Activated T-cell treated with anti-CD3 and anti-CD28 coated beads, Interleukin-2, amount 50 U/mL, for 72 hours (primary cell): ENCODE measurements at regions not wholly inside any gene's neighbourhood (a gene's known extent, or its start where the extent isn't known, plus 50 kb on each side); places are given as distances from the start of the nearest gene placed in this dataset.
"Not testable (repeated sequence)": the region's sequence is repeated elsewhere in the genome, so short reads cannot be mapped to it uniquely, and the experiment has no call there.

Source experiments
- ATAC-seq, 2 donors: fragments of 150-1000 bp; cut with Tn5 transposase; replicated peaks in 1 of 2; 2 replicates each; pipeline ENCODE4 v1.10.0; 2021; ENCODE audit warnings: moderate library complexity in 2 of 2, mild to moderate bottlenecking in 1 of 2
- DNase-seq, 2 donors: peaks; one replicate each; pipeline ENCODE4 v3.0.0; 2021 to 2022; ENCODE audit warnings: mixed read lengths in 1 of 2
- H3K27ac Mint-ChIP-seq: one replicate; pipeline ENCODE4 v1.8.0; 2022; ENCODE audit warnings: mild to moderate bottlenecking, moderate library complexity, mixed read lengths
- H3K27me3 Mint-ChIP-seq: one replicate; pipeline ENCODE4 v1.8.0; 2022; ENCODE audit warnings: low read depth, mixed read lengths
- H3K36me3 Mint-ChIP-seq, 2 donors: one replicate each; pipeline ENCODE4 v1.8.0; 2022; ENCODE audit warnings: mixed read lengths in 2 of 2, mild to moderate bottlenecking in 1 of 2; ENCODE audit not compliant: insufficient read depth in 2 of 2
- H3K4me1 Mint-ChIP-seq: one replicate; pipeline ENCODE4 v1.8.0; 2022; ENCODE audit warnings: low read depth, mixed read lengths
- H3K4me3 Mint-ChIP-seq, 2 donors: one replicate each; pipeline ENCODE4 v1.8.0; 2022; ENCODE audit warnings: mild to moderate bottlenecking in 2 of 2, mixed read lengths in 2 of 2, moderate library complexity in 2 of 2
- H3K9me3 Mint-ChIP-seq, 2 donors: one replicate each; pipeline ENCODE4 v1.8.0; 2022; ENCODE audit warnings: mixed read lengths in 2 of 2

GRCh38 chr17:22161376-22161775 is 469.1 kb downstream of the KCNJ18 start:
- DNase-seq, result no peak
- H3K36me3 Mint-ChIP-seq, result peaks cover 0 to 1% of the 10 kb centered on the region in 2 donors
- H3K27ac Mint-ChIP-seq, result no peak overlapping the region
- no peak for ATAC-seq
- H3K9me3 Mint-ChIP-seq, result peaks cover 0 to 4% of the 10 kb centered on the region in 2 donors
- H3K4me3 Mint-ChIP-seq, result no peak overlapping the region
- H3K27me3 Mint-ChIP-seq, result no peaks in the 10 kb centered on the region
- no peaks in the 10 kb centered on the region for H3K4me1 Mint-ChIP-seq

DNA sequence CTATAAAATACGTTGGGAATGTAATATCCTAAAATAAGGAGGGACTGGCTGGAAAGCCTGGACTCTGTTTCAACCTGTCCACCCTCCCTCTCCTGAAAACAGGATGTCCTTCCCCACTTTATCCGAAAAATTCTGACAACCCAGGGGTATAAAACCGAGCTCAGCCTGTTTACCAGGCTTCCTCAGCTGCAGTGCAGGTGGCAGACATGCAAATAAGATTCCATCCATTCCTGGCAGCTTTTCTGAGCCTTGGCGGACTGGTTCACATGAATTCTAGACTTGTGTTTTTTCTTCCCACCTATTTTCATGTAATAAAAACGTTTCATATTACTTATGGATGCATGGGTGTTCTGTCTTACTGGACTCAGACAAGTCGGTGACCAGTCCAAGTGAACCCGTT is 479.3 kb downstream of the KCNJ18 start:
- Mint-ChIP-seq H3K9me3 (peaks cover 12 to 14% of the 10 kb centered on the region in 2 donors), H3K27me3 (no peaks in the 10 kb centered on the region), H3K4me3 (no peak overlapping the region)

DNA sequence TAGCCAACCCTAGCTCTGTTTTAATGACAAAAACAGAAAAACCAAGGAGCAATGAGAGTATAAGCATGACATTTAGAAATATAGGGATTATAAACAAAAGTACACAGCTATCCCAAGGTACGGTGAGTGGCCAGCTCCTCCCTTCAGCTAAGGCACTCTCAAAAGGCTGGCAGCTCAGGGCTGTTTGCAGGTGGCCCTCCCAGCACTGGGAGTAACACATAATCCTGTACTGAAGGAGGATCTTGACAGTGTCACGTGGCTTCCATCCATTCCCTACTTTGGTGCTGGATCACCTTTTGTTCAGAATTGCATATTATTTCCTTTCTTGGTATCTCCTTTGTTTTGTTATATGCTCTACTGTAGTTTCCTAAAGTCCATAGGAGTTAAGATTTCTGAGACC is 500.8 kb downstream of the KCNJ18 start:
- H3K4me3 Mint-ChIP-seq, result no peak overlapping the region
- no peak overlapping the region for H3K27ac Mint-ChIP-seq
- H3K36me3 Mint-ChIP-seq, result peaks cover 0 to 1% of the 10 kb centered on the region in 2 donors
- peaks cover 2 to 6% of the 10 kb centered on the region in 2 donors for H3K9me3 Mint-ChIP-seq
- H3K27me3 Mint-ChIP-seq, result no peaks in the 10 kb centered on the region
- DNase-seq (no peak), ATAC-seq (no peak)
- no peaks in the 10 kb centered on the region for H3K4me1 Mint-ChIP-seq

More for the DNA sequence above, 479.3 kb downstream of the KCNJ18 start:
- no peak overlapping the region for H3K27ac Mint-ChIP-seq
- peaks cover 0 to 2% of the 10 kb centered on the region in 2 donors for H3K36me3 Mint-ChIP-seq
- no peaks in the 10 kb centered on the region for H3K4me1 Mint-ChIP-seq
- ATAC-seq, result no peak
- DNase-seq, result no peak

- H3K36me3 Mint-ChIP-seq, result not testable (repeated sequence)
These were observed 507.9 kb downstream of the KCNJ18 start for GRCh38 chr17:22200187-22200586.

DNA sequence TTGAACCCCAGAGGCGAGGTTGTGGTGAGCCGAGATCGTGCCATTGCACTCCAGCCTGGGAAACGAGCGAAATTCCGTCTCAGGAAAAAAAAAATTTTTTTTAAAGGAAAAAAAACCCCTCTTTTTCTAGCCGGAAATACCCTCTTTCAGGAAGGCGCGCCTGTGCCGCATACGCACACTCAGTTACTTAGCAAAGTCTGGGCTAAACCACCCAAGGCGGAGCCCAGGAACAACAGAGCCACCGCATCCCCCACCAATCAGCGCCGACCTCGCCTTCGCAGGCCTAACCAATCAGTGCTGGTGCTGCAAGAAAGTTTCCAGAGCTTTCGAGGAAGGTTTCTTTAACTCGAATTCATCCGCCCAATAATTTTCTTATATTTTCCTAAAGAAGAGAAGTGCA is 510.4 kb downstream of the KCNJ18 start:
- Mint-ChIP-seq H3K36me3 (peaks cover 2 to 10% of the 10 kb centered on the region in 2 donors), H3K27ac (no peak overlapping the region)
- ATAC-seq, result peak in 1 of 2 donors; percentile 45

More at GRCh38 chr17:22200187-22200586, 507.9 kb downstream of the KCNJ18 start:
- H3K27ac Mint-ChIP-seq, H3K4me3 Mint-ChIP-seq, H3K4me1 Mint-ChIP-seq, ATAC-seq, H3K27me3 Mint-ChIP-seq, H3K9me3 Mint-ChIP-seq, DNase-seq: not testable (repeated sequence)

DNA sequence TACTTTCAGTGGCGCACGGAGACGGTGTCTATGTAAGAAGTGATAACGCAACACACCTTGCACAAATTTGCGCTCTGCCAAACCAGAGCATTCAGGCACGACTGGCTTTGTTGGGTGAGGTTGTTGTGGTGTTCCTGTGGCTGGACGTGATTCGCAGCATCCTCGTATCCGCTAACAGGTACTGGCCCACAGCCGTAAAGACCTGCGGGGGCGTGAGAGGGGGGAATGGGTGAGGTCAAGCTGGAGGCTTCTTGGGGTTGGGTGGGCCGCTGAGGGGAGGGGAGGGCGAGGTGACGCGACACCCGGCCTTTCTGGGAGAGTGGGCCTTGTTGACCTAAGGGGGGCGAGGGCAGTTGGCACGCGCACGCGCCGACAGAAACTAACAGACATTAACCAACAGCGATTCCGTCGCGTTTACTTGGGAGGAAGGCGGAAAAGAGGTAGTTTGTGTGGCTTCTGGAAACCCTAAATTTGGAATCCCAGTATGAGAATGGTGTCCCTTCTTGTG is 510.9 kb downstream of the KCNJ18 start:
- Mint-ChIP-seq H3K4me3 (no peak overlapping the region), H3K36me3 (peaks cover 2 to 9% of the 10 kb centered on the region in 2 donors), H3K27me3 (no peaks in the 10 kb centered on the region), H3K9me3 (peaks cover 0 to 7% of the 10 kb centered on the region in 2 donors), H3K4me1 (no peaks in the 10 kb centered on the region), H3K27ac (no peak overlapping the region)
- DNase-seq (no peak), ATAC-seq (no peak)

More for the DNA sequence above, 510.4 kb downstream of the KCNJ18 start:
- no peak overlapping the region for H3K4me3 Mint-ChIP-seq
- H3K27me3 Mint-ChIP-seq, result no peaks in the 10 kb centered on the region
- H3K9me3 Mint-ChIP-seq, result peaks cover 0 to 7% of the 10 kb centered on the region in 2 donors
- DNase-seq, result no peak
- no peaks in the 10 kb centered on the region for H3K4me1 Mint-ChIP-seq

DNA sequence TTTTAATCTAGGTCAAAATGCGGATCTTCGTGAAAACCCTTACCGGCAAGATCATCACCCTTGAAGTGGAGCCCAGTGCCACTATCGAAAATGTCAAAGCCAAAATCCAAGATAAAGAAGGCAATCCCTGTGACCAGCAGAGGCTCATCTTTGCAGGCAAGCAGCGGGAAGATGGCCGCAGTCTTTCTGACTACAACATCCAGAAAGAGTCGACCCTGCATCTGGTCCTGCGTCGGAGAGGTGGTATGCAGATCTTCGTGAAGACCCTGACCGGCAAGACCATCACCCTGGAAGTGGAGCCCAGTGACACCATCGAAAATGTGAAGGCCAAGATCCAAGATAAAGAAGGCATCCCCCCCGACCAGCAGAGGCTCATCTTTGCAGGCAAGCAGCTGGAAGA is 511.8 kb downstream of the KCNJ18 start:
- H3K27ac Mint-ChIP-seq, H3K4me1 Mint-ChIP-seq, DNase-seq, H3K36me3 Mint-ChIP-seq, H3K27me3 Mint-ChIP-seq, ATAC-seq, H3K4me3 Mint-ChIP-seq, H3K9me3 Mint-ChIP-seq: not testable (repeated sequence)

GRCh38 chr17:22210212-22210611 is 517.9 kb downstream of the KCNJ18 start:
- H3K4me1 Mint-ChIP-seq, H3K36me3 Mint-ChIP-seq, H3K9me3 Mint-ChIP-seq, H3K27me3 Mint-ChIP-seq, ATAC-seq, H3K4me3 Mint-ChIP-seq, DNase-seq, H3K27ac Mint-ChIP-seq: not testable (repeated sequence)

- H3K27me3 Mint-ChIP-seq, DNase-seq, ATAC-seq, H3K4me1 Mint-ChIP-seq, H3K36me3 Mint-ChIP-seq, H3K4me3 Mint-ChIP-seq, H3K9me3 Mint-ChIP-seq, H3K27ac Mint-ChIP-seq: not testable (repeated sequence)
These were observed 520.8 kb downstream of the KCNJ18 start for GRCh38 chr17:22213169-22213568.

DNA sequence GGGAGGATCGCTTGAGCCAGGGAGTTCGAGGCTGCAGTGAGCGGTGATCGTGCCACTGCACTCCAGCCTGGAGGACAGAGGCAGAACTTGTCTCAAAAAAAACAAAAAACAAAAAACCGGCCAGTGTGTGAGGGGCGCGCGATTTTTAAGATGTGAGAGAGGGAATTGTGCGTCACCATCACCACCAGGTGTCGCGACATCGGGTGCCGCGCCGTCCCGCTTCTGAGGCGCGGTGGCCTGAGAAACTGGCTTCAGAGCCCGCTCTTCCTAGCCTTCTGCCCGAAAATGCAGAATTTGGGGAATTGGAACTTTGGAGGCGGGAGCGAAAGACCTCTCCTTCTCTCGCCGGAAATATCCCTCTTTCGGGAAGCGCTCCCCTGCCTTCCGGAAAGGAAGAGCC is 524.8 kb downstream of the KCNJ18 start:
- Mint-ChIP-seq H3K27ac (no peak overlapping the region), H3K9me3 (peaks cover 0 to 3% of the 10 kb centered on the region in 2 donors), H3K27me3 (no peaks in the 10 kb centered on the region), H3K4me3 (no peak overlapping the region), H3K4me1 (no peaks in the 10 kb centered on the region), H3K36me3 (no peaks in the 10 kb centered on the region)
- ATAC-seq (no peak), DNase-seq (no peak)

- Mint-ChIP-seq H3K36me3 (no peaks in the 10 kb centered on the region), H3K27ac (no peak overlapping the region), H3K4me3 (no peak overlapping the region), H3K27me3 (no peaks in the 10 kb centered on the region), H3K9me3 (peaks cover 0 to 2% of the 10 kb centered on the region in 2 donors), H3K4me1 (no peaks in the 10 kb centered on the region)
- no peak for ATAC-seq
- DNase-seq, result no peak
These were observed 529.0 kb downstream of the KCNJ18 start for GRCh38 chr17:22221344-22221743.

DNA sequence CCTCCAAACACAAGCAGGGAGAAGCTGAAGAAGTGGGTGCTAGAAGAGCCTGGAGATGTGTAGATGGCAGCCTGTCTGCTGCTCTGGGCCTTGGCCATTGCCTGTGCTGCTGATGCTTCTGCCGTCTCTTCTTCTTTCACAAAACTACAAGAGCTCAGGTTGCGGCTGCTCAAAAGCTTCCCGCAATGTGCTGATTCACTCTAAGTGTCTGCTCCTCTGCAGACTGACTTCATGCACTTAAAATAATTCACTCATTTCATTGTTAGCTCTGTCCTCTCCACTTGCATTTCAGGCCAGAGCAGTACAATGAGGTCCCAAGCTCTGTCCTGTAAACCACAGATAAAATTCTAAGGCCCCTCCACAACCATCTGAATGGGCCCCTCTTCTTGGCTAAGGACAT is 534.2 kb downstream of the KCNJ18 start:
- H3K9me3 Mint-ChIP-seq, H3K4me3 Mint-ChIP-seq, H3K27me3 Mint-ChIP-seq, ATAC-seq, H3K27ac Mint-ChIP-seq, DNase-seq, H3K4me1 Mint-ChIP-seq, H3K36me3 Mint-ChIP-seq: not testable (repeated sequence)

GRCh38 chr17:22226932-22227331 is 534.6 kb downstream of the KCNJ18 start:
- not testable (repeated sequence) for H3K4me3 Mint-ChIP-seq, DNase-seq, H3K4me1 Mint-ChIP-seq, H3K27me3 Mint-ChIP-seq, H3K36me3 Mint-ChIP-seq, H3K9me3 Mint-ChIP-seq, ATAC-seq, H3K27ac Mint-ChIP-seq
